HepG2 (cell line): ENCODE measurements at regions not wholly inside any gene's neighbourhood (a gene's known extent, or its start where the extent isn't known, plus 50 kb on each side); places are given as distances from the start of the nearest gene placed in this dataset.

ENCODE experiments used
- ATAC-seq: fragments of 200-7000 bp; cut with Tn5 transposase; 3 replicates; pipeline ENCODE4 v1.9.1; 2020; ENCODE audit warnings: mild to moderate bottlenecking, moderate library complexity
- BruUV-seq: library from RNA; stranded (reverse); fragments of 400-500 nt; replicated peaks from 2 replicates; lab custom pipeline; 2021; lab: Mats Ljungman, UMichigan
- CTCF ChIA-PET: fragments of 300-600 bp; formaldehyde crosslinking; extraction: SDS; loops from one replicate; lab custom pipeline; 2021; ENCODE audit warnings: low total read pairs, inconsistent platforms, low intra/inter-chr PET ratio; lab: Yijun Ruan, JAX
- POLR2A ChIA-PET: fragments of 350-600 bp; sonication (Branson Sonifier 250); formaldehyde crosslinking; loops from one replicate; lab custom pipeline; 2020; ENCODE audit warnings: antibody characterized with exemption, inconsistent platforms; lab: Yijun Ruan, JAX
- DNase-seq: peaks from one replicate; pipeline ENCODE4 v3.0.0-alpha.2; 2015; ENCODE audit warnings: low spot score
- FAIRE-seq: peaks from 3 replicates; lab custom pipeline; 2011; peaks lifted over from hg19 to GRCh38; lab: Jason Lieb, UNC
- H2AFZ ChIP-seq: one replicate; pipeline ENCODE4 v1.6.1; 2011; ENCODE audit warnings: low read length, inconsistent platforms
- H3K27ac ChIP-seq: fragments of 300-600 bp; 3 replicates; pipeline ENCODE4 v1.8.0; 2011; ENCODE audit warnings: mixed run types, mild to moderate bottlenecking, mixed read lengths, low read length, inconsistent platforms; ENCODE audit not compliant: insufficient read depth; ENCODE audit errors: extremely low read length
- H3K27me3 ChIP-seq, 2 experiments: fragments of 200-600 bp in 1 of 2; 2 replicates in 1 of 2; 3 replicates in 1 of 2; pipeline versions ENCODE4 v1.6.0 to v1.8.0; 2011; ENCODE audit warnings: low read length in 2 of 2, mild to moderate bottlenecking in 2 of 2, moderate library complexity in 2 of 2, inconsistent platforms in 1 of 2; ENCODE audit not compliant: insufficient read depth in 2 of 2, control insufficient read depth in 1 of 2
- H3K36me3 ChIP-seq, 2 experiments: fragments of 200-600 bp in 1 of 2; replicated peaks in 1 of 2; 2 replicates in 1 of 2; 3 replicates in 1 of 2; pipeline versions ENCODE4 v1.5.1 to v1.8.0; 2011; ENCODE audit warnings: low read length in 2 of 2, inconsistent platforms in 1 of 2; ENCODE audit not compliant: insufficient read depth in 2 of 2, control insufficient read depth in 1 of 2
- H3K4me1 ChIP-seq: 2 replicates; pipeline ENCODE4 v1.5.1; 2012; ENCODE audit warnings: low read length, inconsistent platforms; ENCODE audit not compliant: insufficient read depth
- H3K4me2 ChIP-seq: 2 replicates; pipeline ENCODE4 v1.6.0; 2011; ENCODE audit warnings: low read depth, low read length, inconsistent platforms
- H3K4me3 ChIP-seq, 3 experiments: fragments of 200-600 bp in 1 of 3; sonication (generic), shearing (Covaris generic) in 1 of 3; replicated peaks in 1 of 3; 2 replicates each; pipeline ENCODE4 v1.5.1; 2011 to 2016; ENCODE audit warnings: low read length in 3 of 3, inconsistent platforms in 2 of 3, low read depth in 2 of 3, mild to moderate bottlenecking in 2 of 3, control low read depth in 1 of 3, mixed read lengths in 1 of 3; ENCODE audit not compliant: insufficient read depth in 1 of 3
- H3K79me2 ChIP-seq: one replicate; pipeline ENCODE4 v1.6.1; 2011; ENCODE audit warnings: low read length, inconsistent platforms; ENCODE audit not compliant: insufficient read depth
- H3K9ac ChIP-seq: 2 replicates; pipeline ENCODE4 v1.6.0; 2011; ENCODE audit warnings: mild to moderate bottlenecking, low read depth, low read length, inconsistent platforms; ENCODE audit not compliant: insufficient read depth
- H3K9me3 ChIP-seq: 2 replicates; pipeline ENCODE4 v1.5.1; 2012; ENCODE audit warnings: mild to moderate bottlenecking, low read length
- H4K20me1 ChIP-seq: 2 replicates; pipeline ENCODE4 v1.6.0; 2011; ENCODE audit warnings: inconsistent platforms, mild to moderate bottlenecking, low read length, moderate library complexity; ENCODE audit not compliant: insufficient read depth
- IKZF4 ChIP-seq: sonication (generic); formaldehyde crosslinking; IDR thresholded peaks from 2 replicates; pipeline ENCODE4 v1.5.1; 2020; ENCODE audit warnings: borderline replicate concordance, mild to moderate bottlenecking, low read depth, missing genetic modification reagents; ENCODE audit errors: not compliant biosample characterization
- PLRG1 ChIP-seq: fragments of 450-650 bp; conservative IDR thresholded peaks from 2 replicates; pipeline ENCODE4 v1.6.1; 2016
- PRDM10 ChIP-seq: sonication (generic); formaldehyde crosslinking; IDR thresholded peaks from 2 replicates; pipeline ENCODE4 v1.4.0; 2020; ENCODE audit warnings: low read depth, missing genetic modification reagents
- SALL2 ChIP-seq: sonication (generic); formaldehyde crosslinking; IDR thresholded peaks from 2 replicates; pipeline ENCODE4 v1.8.1; 2023; ENCODE audit warnings: mild to moderate bottlenecking, missing genetic modification reagents, inconsistent platforms
- SETDB1 ChIP-seq: sonication (generic); formaldehyde crosslinking; IDR thresholded peaks from 2 replicates; pipeline ENCODE4 v1.5.1; 2020; ENCODE audit warnings: missing genetic modification reagents, mild to moderate bottlenecking, borderline replicate concordance
- ZBTB46 ChIP-seq: sonication (generic); formaldehyde crosslinking; IDR thresholded peaks from 2 replicates; pipeline ENCODE4 v1.4.0; 2020; ENCODE audit warnings: mild to moderate bottlenecking, missing genetic modification reagents, borderline replicate concordance
- WGBS: methylation state at CpG from one replicate; pipeline ENCODE4 v1.1.6; 2017; ENCODE audit warnings: low lambda C conversion rate; 5-methylcytosine and 5-hydroxymethylcytosine counted together
- in situ Hi-C: cut with HindIII; loops from 2 replicates; pipeline ENCODE4 v1.10.0; 2017; ENCODE audit warnings: low pct_unique_long_range_greater_than_20kb; ENCODE audit not compliant: extremely low pct_ligation_motif_present
- intact Hi-C: fragments of 100-400 bp; cut with micrococcal nuclease; formaldehyde crosslinking; loops from one replicate; pipeline ENCODE4 v1.10.0; 2022; ENCODE audit not compliant: unreplicated experiment
- TF ChIP-seq, protein P1 (sequence below): sonication (generic); formaldehyde crosslinking; IDR thresholded peaks from 2 replicates; pipeline ENCODE4 v1.5.0; 2020; ENCODE audit warnings: mild to moderate bottlenecking, missing genetic modification reagents, moderate library complexity

- no peak for TF ChIP-seq IKZF4 (CRISPR knock-in tag)
These were observed 1460.6 kb upstream of the PCDH7 start (continued) for GRCh38 chr4:29259556-29259955.

- 6% methylated on average over 2 of the region's 2 CpGs for WGBS
- BruUV-seq: no TSS peak
- in situ Hi-C loops (no loop called here), intact Hi-C loops (no loop called here)
- Histone ChIP-seq H4K20me1 (no peaks in the 10 kb centered on the region), H3K79me2 (no peaks in the 10 kb centered on the region), H3K27me3 (no peaks in the 10 kb centered on the region), H3K4me1 (no peaks in the 10 kb centered on the region), H3K4me3 (no peak overlapping the region), H3K4me2 (no peak overlapping the region), H3K9ac (no peak overlapping the region), H3K27ac (no peak overlapping the region), H3K36me3 (no peaks in the 10 kb centered on the region), H2AFZ (no peak overlapping the region), H3K9me3 (peaks cover 66% of the 10 kb centered on the region)
- DNase-seq (no peak), FAIRE-seq (no peak), ATAC-seq (no peak)
- POLR2A ChIA-PET: no interaction called here
- TF ChIP-seq, protein P1, sequence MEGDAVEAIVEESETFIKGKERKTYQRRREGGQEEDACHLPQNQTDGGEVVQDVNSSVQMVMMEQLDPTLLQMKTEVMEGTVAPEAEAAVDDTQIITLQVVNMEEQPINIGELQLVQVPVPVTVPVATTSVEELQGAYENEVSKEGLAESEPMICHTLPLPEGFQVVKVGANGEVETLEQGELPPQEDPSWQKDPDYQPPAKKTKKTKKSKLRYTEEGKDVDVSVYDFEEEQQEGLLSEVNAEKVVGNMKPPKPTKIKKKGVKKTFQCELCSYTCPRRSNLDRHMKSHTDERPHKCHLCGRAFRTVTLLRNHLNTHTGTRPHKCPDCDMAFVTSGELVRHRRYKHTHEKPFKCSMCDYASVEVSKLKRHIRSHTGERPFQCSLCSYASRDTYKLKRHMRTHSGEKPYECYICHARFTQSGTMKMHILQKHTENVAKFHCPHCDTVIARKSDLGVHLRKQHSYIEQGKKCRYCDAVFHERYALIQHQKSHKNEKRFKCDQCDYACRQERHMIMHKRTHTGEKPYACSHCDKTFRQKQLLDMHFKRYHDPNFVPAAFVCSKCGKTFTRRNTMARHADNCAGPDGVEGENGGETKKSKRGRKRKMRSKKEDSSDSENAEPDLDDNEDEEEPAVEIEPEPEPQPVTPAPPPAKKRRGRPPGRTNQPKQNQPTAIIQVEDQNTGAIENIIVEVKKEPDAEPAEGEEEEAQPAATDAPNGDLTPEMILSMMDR: no peak
- TF ChIP-seq ZBTB46 (CRISPR knock-in tag): no peak
- no peak for TF ChIP-seq SETDB1 (CRISPR knock-in tag)
- no peak for TF ChIP-seq PRDM10
- TF ChIP-seq SALL2 (CRISPR knock-in tag): no peak
- TF ChIP-seq PLRG1: no peak
- CTCF ChIA-PET: no interaction called here
These were observed 1457.2 kb upstream of the PCDH7 start for GRCh38 chr4:29262986-29263385.
